Hypothalamus (tissue), 51 donors: ENCODE measurements at regions not wholly inside any gene's neighbourhood (a gene's known extent, or its start where the extent isn't known, plus 50 kb on each side); places are given as distances from the start of the nearest gene placed in this dataset.

ENCODE experiments used
- DNase-seq, 51 donors: peaks; one replicate each; lab custom pipeline; 2025; lab: John Stamatoyannopoulos, UW

GRCh38 chr13:53342623-53343360, 314.2 kb downstream of the OLFM4 start:
- DNase-seq, result no peak

- DNase-seq, result peak in 11 of 51 donors; percentile 1 to 17 (median 6)
Measured at GRCh38 chr13:53343361-53343744, 314.7 kb downstream of the OLFM4 start.

GRCh38 chr13:53351021-53351420, 322.4 kb downstream of the OLFM4 start:
- DNase-seq, result no peak

GRCh38 chr13:53357582-53357981, 329.0 kb downstream of the OLFM4 start:
- no peak for DNase-seq

GRCh38 chr13:53368948-53369347, 340.3 kb downstream of the OLFM4 start:
- DNase-seq, result no peak

- DNase-seq, result no peak
Measured at GRCh38 chr13:53379485-53379884, 350.9 kb downstream of the OLFM4 start.

GRCh38 chr13:53382008-53382407, 353.4 kb downstream of the OLFM4 start:
- DNase-seq, result no peak

- no peak for DNase-seq
Measured at GRCh38 chr13:53398051-53398450, 369.4 kb downstream of the OLFM4 start.

GRCh38 chr13:53405616-53406015, 377.0 kb downstream of the OLFM4 start:
- no peak for DNase-seq

- DNase-seq, result no peak
Measured at GRCh38 chr13:53408306-53408705, 379.7 kb downstream of the OLFM4 start.

- DNase-seq, result no peak
Measured at GRCh38 chr13:53408847-53409568, 380.4 kb downstream of the OLFM4 start.

- DNase-seq, result no peak
Measured at GRCh38 chr13:53411463-53411862, 382.9 kb downstream of the OLFM4 start.

GRCh38 chr13:53415135-53415534, 386.5 kb downstream of the OLFM4 start:
- no peak for DNase-seq

- no peak for DNase-seq
Measured at GRCh38 chr13:53417601-53418000, 389.0 kb downstream of the OLFM4 start.

GRCh38 chr13:53422415-53422814, 393.8 kb downstream of the OLFM4 start:
- no peak for DNase-seq

- DNase-seq, result no peak
Measured at GRCh38 chr13:53436396-53436795, 407.8 kb downstream of the OLFM4 start.

GRCh38 chr13:53439439-53440225, 411.0 kb downstream of the OLFM4 start:
- no peak for DNase-seq

GRCh38 chr13:53442979-53443378, 414.4 kb downstream of the OLFM4 start:
- DNase-seq, result no peak

GRCh38 chr13:53445686-53446085, 417.1 kb downstream of the OLFM4 start:
- DNase-seq, result peak in 8 of 51 donors; percentile 0 to 23 (median 6)

GRCh38 chr13:53447456-53447855, 418.8 kb downstream of the OLFM4 start:
- no peak for DNase-seq

GRCh38 chr13:53447863-53448262, 419.2 kb downstream of the OLFM4 start:
- DNase-seq, result no peak
